GM12865 (cell line): ENCODE measurements at regions not wholly inside any gene's neighbourhood (a gene's known extent, or its start where the extent isn't known, plus 50 kb on each side); places are given as distances from the start of the nearest gene placed in this dataset.

ENCODE experiments used
- DNase-seq: peaks from one replicate; pipeline ENCODE4 v3.0.0; 2010; ENCODE audit warnings: low read depth
- H3K4me3 ChIP-seq: 2 replicates; pipeline ENCODE4 v1.5.1; 2011; ENCODE audit warnings: mild to moderate bottlenecking, low read depth, low read length, control low read depth
- CTCF ChIP-seq: IDR thresholded peaks from 2 replicates; pipeline ENCODE4 v1.5.1; 2011; ENCODE audit warnings: low read length, control low read depth, low read depth, inconsistent platforms; ENCODE audit not compliant: insufficient read depth; ENCODE audit errors: missing control alignments

GRCh38 chr12:42686514-42687172, 97.1 kb upstream of the PRICKLE1 start:
- TF ChIP-seq CTCF: no peak
- H3K4me3 ChIP-seq: no peak overlapping the region
- no peak for DNase-seq

- no peak for DNase-seq
- TF ChIP-seq CTCF: no peak
- H3K4me3 ChIP-seq: no peak overlapping the region
These were observed 95.2 kb upstream of the PRICKLE1 start for GRCh38 chr12:42684802-42685071.

- TF ChIP-seq CTCF: no peak
- no peak overlapping the region for H3K4me3 ChIP-seq
- no peak for DNase-seq
These were observed 94.6 kb upstream of the PRICKLE1 start for GRCh38 chr12:42683933-42684801.

GRCh38 chr12:42683266-42683665, 93.7 kb upstream of the PRICKLE1 start:
- no peak for TF ChIP-seq CTCF
- no peak for DNase-seq

GRCh38 chr12:42679466-42679865, 89.9 kb upstream of the PRICKLE1 start:
- no peak for DNase-seq
- no peak for TF ChIP-seq CTCF
- H3K4me3 ChIP-seq: no peak overlapping the region

More at GRCh38 chr12:42683266-42683665, 93.7 kb upstream of the PRICKLE1 start:
- no peak overlapping the region for H3K4me3 ChIP-seq

- DNase-seq: no peak
- TF ChIP-seq CTCF: no peak
- H3K4me3 ChIP-seq: no peak overlapping the region
These were observed 87.9 kb upstream of the PRICKLE1 start for GRCh38 chr12:42677461-42677860.
